ENCODE measurements at regions not wholly inside any gene's neighbourhood (a gene's known extent, or its start where the extent isn't known, plus 50 kb on each side); places are given as distances from the start of the nearest gene placed in this dataset.

GRCh38 chr1:25099343-25099951 lies 132.9 kb downstream of the SYF2 start (continued):
- TF ChIP-seq PRDM4 (CRISPR knock-in tag; IDR thresholded peaks at IDR 0.05; ENCODE audit: borderline replicate concordance) = no peak
- TF ChIP-seq ZNF468 (CRISPR knock-in tag; IDR thresholded peaks at IDR 0.05) = no peak
- no peak for TF ChIP-seq ZNF678 (CRISPR knock-in tag; IDR thresholded peaks at IDR 0.05)
- no peak for TF ChIP-seq YEATS4 (CRISPR knock-in tag; IDR thresholded peaks at IDR 0.05; ENCODE audit: borderline replicate concordance)
- peak; percentile 66 for TF ChIP-seq ZNF687 (CRISPR knock-in tag; IDR thresholded peaks at IDR 0.05)
- no peak for TF ChIP-seq SMAD9 (CRISPR knock-in tag; IDR thresholded peaks at IDR 0.05)
- no peak for TF ChIP-seq MAZ (IDR thresholded peaks at IDR 0.05; ENCODE audit: borderline replicate concordance, low read depth, low read length)
- TF ChIP-seq MAZ (CRISPR knock-in tag; IDR thresholded peaks at IDR 0.05; ENCODE audit: low read depth) = no peak
- TF ChIP-seq ZNF772 (CRISPR knock-in tag; IDR thresholded peaks at IDR 0.05) = no peak
- TF ChIP-seq FOXC1 (CRISPR knock-in tag; IDR thresholded peaks at IDR 0.05; ENCODE audit: borderline replicate concordance) = no peak
- TF ChIP-seq SKIL (CRISPR knock-in tag; IDR thresholded peaks at IDR 0.05; ENCODE audit: borderline replicate concordance) = 0 out of 2 replicates have a peak, but pooled peaks have one; percentile 39
- no peak for TF ChIP-seq CEBPG (CRISPR knock-in tag; IDR thresholded peaks at IDR 0.05)
- no peak for TF ChIP-seq TBX3 (IDR thresholded peaks at IDR 0.05; ENCODE audit: borderline replicate concordance)
- TF ChIP-seq MTF2 (CRISPR knock-in tag; IDR thresholded peaks at IDR 0.05; ENCODE audit: borderline replicate concordance) = no peak
- 0 out of 2 replicates have a peak, but pooled peaks have one; percentile 31 for TF ChIP-seq FOXA3 (CRISPR knock-in tag; IDR thresholded peaks at IDR 0.05)
- no peak for TF ChIP-seq CSRNP2 (CRISPR knock-in tag; conservative IDR thresholded peaks at IDR 0.05; ENCODE audit: low read depth)
- no peak for TF ChIP-seq ZNF33A (CRISPR knock-in tag; IDR thresholded peaks at IDR 0.05; ENCODE audit: borderline replicate concordance)

All from HepG2 (cell line).